NB4 (cell line): ENCODE measurements at regions not wholly inside any gene's neighbourhood (a gene's known extent, or its start where the extent isn't known, plus 50 kb on each side); places are given as distances from the start of the nearest gene placed in this dataset.

Source experiments
- CTCF ChIP-seq: IDR thresholded peaks from one replicate; pipeline ENCODE4 v1.5.1; 2012; ENCODE audit warnings: low read depth, low read length
- MAX ChIP-seq: IDR thresholded peaks from 2 replicates; pipeline ENCODE4 v1.6.1; 2011; ENCODE audit warnings: low read depth, low read length
- MYC ChIP-seq: IDR thresholded peaks from 2 replicates; pipeline ENCODE4 v1.6.1; 2011; ENCODE audit warnings: low read depth, low read length

DNA sequence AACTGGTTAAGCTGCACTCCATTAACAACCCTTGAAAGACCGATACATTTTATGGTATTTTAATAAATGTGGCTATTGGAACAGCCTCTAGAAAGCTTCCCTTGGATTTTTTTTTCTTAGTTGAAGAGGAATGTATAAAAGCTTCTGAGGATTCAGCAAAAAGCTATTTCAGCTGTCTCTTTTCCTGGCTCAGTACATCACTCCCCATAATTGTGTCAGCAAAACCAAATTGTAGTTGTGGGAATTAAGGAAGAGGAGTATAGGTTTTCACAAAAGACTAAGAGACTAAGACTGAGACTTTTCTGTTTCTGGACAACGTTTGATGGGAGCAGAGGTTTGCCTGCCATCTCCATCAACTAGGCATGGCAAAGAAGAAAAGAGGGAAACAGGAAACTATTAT, 106.5 kb downstream of the C12orf50 start:
- no peak for TF ChIP-seq CTCF
- TF ChIP-seq MYC: no peak
- TF ChIP-seq MAX: no peak
